Stomach (tissue), 4 donors: ENCODE measurements at regions not wholly inside any gene's neighbourhood (a gene's known extent, or its start where the extent isn't known, plus 50 kb on each side); places are given as distances from the start of the nearest gene placed in this dataset.

Source experiments
- EP300 ChIP-seq: sonication (generic); formaldehyde crosslinking; IDR thresholded peaks from one replicate; pipeline ENCODE4 v1.6.1; 2017; ENCODE audit warnings: antibody characterized with exemption
- POLR2A ChIP-seq, 4 donors: fragments of 450-650 bp; IDR thresholded peaks; one replicate each; pipeline ENCODE4 v1.6.1; 2016; ENCODE audit warnings: antibody characterized with exemption in 4 of 4, control low read depth in 2 of 4, mild to moderate bottlenecking in 1 of 4, moderate library complexity in 1 of 4
- POLR2AphosphoS5 ChIP-seq, 3 donors: sonication (generic); formaldehyde crosslinking; IDR thresholded peaks; one replicate each; pipeline ENCODE4 v1.6.1; 2016; ENCODE audit warnings: antibody characterized with exemption in 3 of 3
- TF ChIP-seq, protein P1 (sequence below), 7 experiments: fragments of 450-650 bp in 4 of 7; fragments of 200-600 bp in 3 of 7; sonication (generic) in 3 of 7; IDR thresholded peaks; one replicate each; pipeline ENCODE4 v1.5.1; 2016 to 2019; ENCODE audit warnings: antibody characterized with exemption in 7 of 7, control low read depth in 2 of 7, mild to moderate bottlenecking in 1 of 7

DNA sequence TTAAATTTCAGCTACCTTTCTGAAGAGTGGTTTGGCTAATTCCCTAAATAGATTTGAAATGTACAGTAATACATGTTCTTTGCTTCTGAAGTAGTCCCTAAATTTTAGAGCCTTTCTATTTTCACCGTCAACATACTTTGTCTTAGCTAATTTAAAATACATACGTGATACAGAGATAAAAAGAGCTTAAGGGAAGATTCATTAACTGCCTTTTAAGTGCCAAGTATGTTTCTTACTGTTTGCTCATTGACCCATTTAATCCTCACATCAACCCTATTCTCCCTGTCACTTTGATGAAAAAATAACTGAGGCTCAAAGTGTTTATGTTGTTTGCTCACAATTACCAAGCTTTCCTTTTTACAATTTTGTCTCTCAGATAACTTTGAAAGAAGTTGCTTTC lies 118.6 kb upstream of the CDH7 start:
- TF ChIP-seq, protein P1, sequence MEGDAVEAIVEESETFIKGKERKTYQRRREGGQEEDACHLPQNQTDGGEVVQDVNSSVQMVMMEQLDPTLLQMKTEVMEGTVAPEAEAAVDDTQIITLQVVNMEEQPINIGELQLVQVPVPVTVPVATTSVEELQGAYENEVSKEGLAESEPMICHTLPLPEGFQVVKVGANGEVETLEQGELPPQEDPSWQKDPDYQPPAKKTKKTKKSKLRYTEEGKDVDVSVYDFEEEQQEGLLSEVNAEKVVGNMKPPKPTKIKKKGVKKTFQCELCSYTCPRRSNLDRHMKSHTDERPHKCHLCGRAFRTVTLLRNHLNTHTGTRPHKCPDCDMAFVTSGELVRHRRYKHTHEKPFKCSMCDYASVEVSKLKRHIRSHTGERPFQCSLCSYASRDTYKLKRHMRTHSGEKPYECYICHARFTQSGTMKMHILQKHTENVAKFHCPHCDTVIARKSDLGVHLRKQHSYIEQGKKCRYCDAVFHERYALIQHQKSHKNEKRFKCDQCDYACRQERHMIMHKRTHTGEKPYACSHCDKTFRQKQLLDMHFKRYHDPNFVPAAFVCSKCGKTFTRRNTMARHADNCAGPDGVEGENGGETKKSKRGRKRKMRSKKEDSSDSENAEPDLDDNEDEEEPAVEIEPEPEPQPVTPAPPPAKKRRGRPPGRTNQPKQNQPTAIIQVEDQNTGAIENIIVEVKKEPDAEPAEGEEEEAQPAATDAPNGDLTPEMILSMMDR (IDR thresholded peaks at IDR 0.05), result no peak
- no peak for TF ChIP-seq POLR2A (IDR thresholded peaks at IDR 0.05)
- no peak for TF ChIP-seq EP300
- TF ChIP-seq POLR2AphosphoS5 (IDR thresholded peaks at IDR 0.05), result no peak
